HuH-7 (cell line): ENCODE measurements at regions not wholly inside any gene's neighbourhood (a gene's known extent, or its start where the extent isn't known, plus 50 kb on each side); places are given as distances from the start of the nearest gene placed in this dataset.
A peak's percentile ranks its signal among the peaks of the same experiment; 100 is the strongest.

Source experiments
- DNase-seq: peaks from one replicate; pipeline ENCODE4 v3.0.0; 2011; ENCODE audit warnings: low spot score

DNA sequence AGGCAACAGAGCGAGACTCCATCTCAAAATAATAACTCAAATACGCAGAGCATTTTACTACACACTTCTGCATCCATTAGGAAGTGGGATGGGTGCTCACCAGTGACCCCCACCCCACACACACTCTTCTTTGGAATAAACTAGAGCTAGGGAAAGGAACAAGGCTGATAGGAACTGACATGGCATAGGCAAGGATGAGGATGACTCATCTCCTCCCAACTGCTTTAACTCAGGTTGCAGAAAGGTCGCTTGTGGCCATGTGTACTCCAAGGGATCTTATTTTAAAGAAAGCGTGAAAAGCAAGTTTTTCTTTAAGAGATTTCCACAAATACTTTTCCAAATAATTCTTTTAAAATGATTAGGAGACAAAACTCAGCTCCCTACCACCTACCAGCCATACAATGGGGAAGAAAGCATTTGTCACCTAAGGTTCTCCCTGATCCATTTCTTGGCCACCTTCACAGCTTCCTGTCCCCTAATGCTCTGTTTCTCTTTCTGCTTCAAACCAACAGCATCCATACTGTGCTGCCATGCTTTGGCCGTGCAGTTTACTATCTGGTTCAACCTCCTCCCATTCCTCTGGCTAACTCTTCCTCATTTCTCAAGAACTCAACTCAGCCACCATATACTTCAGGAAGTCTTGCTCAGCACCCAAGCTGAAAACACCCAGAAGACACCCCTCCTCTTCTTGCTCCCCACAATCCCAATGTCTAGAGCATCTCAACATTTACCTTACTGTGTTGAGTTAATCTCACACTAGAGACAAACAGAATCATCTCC lies 211.9 kb downstream of the ACTL7B start:
- no peak for DNase-seq

DNA sequence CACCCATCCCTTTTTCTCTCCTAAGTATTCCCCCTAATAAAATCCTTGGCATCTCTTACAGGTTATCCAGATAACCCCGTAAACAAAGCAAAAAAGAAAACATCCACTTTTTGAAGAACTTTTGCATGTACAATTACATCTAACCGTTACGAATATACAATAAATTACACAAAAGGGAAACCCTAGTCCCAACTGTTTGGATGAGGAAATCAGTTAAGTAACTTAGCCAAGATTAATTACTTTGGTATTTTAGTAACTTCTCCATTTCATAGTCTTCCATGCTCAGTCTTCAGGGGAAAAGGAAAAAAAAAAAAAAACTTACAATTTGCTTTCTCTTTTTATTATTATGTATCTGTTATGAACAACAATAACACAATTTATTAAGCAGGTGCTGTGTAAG lies 212.9 kb downstream of the ACTL7B start:
- DNase-seq, result no peak

DNA sequence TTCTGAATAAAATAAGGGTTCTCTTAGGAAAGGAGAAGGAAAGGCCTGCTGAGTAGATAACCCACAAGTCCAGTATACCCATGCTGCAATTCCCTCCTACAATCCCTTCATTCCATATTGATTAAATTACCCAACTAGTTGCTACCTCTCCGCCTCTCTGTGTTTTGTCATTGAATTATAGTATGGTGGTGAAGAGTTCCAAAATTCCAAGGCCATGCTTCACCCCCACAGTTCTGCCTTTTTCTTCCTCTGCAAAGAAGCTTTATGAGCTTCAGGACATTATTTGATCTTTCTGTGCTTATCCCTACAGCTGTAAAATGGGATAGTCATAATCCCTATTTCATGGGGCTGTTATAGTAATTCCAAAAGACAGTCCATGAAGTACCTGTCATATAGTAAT lies 215.6 kb downstream of the ACTL7B start:
- DNase-seq, result no peak

DNA sequence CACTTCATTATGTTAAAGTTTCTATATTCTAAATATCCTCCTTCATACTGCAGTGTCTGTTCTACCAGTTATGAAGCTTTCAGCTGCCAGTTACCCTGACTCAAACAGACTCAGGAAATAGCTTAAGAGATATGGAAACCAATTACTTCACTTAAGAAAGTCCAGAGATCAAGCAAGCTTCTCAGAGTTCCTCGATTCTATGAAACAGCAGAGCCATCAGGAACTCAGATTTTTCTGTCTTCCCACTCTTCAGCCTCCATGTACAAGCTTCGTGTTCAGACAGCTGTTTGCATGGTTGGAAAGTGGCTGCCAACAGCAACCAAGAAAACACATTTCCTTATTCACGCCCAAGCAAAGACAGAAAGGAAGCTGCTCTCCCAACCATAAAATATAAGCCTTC lies 216.1 kb downstream of the ACTL7B start:
- no peak for DNase-seq

DNA sequence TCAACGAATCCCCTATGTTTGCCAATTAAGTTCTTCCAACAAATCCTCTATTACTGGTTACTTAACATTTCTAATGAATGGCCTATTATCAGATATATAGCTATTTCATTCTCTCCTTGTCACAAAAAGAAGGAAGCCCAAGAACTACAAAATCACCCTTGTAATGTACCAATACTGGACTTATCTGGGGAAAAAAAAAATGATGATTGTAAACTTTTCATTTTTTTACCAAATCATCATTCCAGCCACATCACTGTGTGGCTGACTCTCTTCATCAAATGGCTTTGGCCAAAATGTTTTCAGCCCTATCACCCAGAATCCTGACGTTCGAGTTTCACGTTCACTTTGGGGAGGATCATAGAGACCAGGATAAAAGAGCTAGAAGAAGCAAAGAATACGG lies 216.7 kb downstream of the ACTL7B start:
- DNase-seq, result no peak

DNA sequence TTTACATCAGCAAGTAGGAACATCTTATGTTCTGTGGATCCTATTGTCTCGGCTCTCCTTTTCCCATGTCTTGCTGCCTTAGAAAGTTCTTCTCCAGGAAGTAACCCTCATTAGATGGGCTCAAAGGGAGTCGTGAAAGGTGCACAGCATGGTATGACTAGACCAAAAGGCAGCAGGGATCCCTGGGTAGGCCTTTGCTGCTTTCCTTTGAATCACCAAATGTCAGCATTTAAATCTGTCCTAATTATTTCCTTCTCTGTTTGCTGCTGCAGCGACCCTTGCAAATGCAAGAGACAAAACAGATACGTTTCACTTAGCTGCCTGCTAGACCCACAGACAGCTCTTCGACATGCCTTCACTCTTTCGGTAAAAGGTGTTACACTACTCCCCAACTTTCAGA lies 218.4 kb downstream of the ACTL7B start:
- no peak for DNase-seq

DNA sequence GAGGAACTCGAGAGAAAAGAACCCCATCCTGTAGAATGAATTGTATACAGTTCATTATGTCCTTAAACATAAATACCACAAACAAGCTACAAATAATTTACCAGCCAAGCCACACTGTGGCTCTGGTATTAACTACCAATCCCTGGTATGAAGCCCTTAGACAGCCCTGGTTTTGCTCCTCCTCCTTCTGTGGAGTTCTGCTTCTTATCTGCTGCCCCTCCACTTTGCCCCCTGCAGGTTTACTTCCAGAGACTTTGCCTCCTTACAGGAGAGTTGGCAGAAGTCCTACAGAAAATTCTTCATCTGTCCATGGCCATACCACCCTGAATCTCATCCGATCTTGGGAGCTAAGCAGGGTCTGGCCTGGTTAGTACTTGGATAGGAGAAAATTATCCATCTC lies 219.8 kb downstream of the ACTL7B start:
- no peak for DNase-seq

DNA sequence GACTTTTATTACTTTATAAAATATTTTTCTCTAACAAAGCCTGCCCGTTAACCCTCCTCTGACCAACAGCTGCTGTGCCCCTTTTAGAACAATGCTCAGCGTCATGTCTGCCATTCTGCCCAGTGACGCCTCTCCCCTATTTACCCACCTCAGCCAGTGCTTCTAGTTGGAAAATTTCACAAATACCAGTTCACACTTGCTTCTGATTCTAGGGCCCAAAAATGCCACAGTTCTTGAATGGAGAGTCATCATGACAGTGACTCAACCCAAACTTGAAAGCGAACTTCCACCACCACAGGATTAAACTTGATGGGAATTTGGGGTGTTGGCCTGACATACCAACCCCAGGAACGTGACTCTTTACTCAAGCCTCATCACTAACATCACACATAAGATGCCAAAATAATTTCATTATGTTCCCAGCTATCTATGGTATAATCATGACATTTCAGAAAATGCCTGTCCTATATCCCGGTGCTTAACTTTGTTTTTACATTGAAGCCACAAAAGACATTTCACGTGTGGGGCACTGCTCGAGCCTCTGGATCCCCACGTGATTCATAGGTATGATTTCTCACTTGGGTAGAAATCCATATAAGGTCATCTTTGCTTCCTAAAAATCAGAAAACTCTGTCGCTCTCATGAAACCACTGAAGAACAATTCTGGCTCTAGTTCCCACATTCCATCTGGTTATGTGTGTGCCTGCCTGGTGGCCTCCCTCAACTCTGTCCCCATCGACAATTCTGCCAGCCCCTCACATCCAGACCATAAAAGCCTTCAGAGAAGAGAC lies 220.9 kb downstream of the ACTL7B start:
- DNase-seq, result no peak

DNA sequence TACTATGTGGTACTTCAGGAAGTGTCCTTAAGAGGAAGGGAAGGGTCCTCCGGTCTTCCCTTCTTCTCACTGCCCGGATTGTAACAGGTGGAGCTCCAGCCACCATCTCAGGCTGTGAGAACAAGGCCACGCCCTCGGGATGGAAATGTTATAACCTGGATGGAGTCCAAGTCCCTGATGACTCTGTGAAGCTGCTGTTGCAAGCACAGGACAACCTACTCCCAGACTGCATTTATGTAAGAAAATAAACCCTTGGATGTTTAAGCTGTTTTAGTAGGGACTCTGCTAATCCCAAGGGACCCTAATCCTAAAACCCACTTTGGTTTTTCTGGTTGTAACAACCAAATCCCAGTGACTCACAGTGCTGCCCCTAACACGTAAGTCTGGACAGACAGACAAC lies 221.6 kb downstream of the ACTL7B start:
- no peak for DNase-seq

DNA sequence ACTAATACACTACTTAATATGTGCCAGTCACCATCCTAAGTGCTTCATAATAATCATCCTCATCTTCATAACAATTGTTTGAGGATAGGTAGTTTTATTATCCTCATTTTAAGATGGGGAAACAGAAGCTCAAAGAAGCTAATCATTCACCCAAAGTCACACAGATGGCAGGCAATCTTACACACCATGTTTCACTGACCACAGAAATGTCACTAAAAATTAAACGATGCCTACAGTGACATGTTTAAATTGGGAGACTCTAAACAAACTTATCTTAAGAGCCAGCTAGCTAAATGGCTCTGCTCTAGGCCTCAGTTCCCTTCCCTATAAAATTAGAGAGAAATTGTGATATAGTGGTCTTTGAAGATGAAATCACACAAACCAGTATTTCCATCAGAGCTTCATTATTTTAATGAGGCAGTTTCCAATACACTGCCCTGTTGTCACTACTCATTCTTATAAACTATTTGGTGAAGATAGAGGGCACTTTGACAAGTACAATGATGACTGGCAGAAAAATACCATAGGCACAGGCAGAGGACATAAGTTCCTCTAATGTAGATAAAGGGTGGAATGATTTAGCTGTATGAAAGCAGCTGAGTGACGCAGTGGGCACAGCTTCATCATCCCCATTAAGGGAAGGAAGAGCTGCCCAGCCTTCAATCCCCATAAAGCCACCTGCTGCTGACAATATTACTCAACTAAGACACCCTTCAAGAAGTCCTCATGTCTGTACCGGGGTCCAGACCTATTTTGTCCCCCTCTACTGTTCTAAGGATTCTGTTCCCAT lies 224.1 kb downstream of the ACTL7B start:
- DNase-seq, result no peak

DNA sequence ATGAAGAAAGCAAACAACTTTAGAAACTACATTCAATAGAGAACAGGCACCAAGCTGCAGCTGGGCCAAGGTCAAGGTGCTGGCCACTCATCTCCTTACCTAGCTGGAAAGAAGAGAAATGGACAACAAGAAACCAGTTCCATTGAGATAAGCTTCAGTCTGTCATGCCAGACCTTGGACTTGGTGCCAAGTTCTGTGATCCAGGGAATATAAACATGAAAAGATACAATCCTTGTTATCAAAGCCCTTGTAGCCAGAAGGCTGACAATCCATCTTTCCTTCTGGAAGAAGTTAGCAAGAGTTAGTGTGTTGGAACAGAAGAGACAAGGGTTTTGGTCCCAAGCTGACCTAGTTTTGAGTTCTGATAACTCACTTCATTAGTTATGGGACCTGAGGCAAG lies 227.5 kb downstream of the ACTL7B start:
- DNase-seq, result no peak

DNA sequence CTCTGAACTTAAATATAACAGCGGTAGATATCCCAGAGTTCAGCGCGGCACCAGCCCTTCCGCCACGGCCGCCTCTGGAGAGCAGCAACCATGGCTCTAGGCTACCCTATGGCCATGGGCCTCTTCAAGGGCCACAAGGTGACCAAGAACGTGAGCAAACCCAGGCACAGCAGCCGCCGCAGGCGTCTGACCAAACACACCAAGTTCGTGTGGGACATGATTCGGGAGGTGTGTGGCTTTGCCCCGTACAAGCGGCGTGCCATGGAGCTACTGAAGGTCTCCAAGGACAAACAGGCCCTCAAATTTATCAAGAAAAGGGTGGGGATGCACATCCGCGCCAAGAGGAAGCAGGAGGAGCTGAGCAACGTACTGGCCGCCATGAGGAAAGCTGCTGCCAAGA lies 229.0 kb downstream of the ACTL7B start:
- no peak for DNase-seq

DNA sequence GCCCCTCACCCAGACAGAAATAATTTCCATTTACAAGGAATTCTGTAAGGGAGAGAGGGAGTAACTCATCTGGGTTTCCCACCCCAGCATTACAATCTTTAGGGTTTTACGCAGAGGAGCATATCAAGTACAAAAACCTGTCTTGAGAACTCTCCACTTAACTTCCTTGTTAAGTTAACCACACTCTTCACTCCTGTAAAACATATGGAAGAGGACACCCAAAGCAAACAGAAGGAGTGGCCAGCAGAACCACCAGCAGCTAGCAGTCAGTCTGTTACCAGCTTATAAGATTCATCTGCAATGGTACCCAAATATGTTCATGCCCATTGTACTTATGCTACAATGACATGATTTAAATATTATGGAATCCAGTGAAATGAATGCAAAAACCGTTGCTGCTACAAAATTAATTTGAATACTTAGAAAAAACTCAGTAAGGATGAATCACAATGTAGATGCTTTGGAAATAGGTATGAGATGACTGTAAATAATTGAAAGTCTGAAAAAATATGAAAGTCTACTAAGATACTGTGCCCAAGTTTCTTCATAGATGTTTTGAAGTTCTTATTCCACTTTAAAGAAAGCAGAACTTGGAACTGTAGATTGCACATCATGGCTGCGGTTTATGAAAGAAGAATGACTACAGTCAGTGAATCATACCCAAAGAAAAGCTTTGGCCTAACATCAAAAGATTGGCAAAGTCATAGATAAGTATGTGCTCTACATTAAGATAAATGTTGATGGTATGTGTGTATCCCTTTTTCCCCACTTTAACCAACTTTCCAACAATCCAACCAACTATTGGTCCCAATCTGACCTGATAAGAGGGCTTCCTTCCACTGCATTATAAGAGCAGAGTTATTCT lies 233.6 kb downstream of the ACTL7B start:
- DNase-seq, result no peak

DNA sequence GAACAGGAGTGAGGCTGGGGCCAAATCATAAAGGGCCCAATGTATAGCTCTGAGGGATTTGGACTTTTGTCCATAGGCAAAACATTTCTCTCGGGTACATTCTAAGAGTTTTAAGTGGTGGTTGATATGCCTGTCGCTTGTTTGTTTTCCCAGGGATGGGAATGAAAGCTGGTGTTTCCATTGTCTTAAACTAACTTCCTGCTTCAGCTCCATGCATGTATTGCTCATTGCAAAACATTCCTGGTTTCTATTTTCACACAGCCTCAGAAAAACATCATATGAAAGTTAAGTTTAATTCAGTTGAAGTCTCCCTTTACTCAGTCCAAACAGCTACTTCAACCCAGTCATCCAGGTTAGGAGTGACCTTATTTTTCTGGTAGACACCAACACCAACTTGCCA lies 235.0 kb downstream of the ACTL7B start:
- DNase-seq, result no peak

DNA sequence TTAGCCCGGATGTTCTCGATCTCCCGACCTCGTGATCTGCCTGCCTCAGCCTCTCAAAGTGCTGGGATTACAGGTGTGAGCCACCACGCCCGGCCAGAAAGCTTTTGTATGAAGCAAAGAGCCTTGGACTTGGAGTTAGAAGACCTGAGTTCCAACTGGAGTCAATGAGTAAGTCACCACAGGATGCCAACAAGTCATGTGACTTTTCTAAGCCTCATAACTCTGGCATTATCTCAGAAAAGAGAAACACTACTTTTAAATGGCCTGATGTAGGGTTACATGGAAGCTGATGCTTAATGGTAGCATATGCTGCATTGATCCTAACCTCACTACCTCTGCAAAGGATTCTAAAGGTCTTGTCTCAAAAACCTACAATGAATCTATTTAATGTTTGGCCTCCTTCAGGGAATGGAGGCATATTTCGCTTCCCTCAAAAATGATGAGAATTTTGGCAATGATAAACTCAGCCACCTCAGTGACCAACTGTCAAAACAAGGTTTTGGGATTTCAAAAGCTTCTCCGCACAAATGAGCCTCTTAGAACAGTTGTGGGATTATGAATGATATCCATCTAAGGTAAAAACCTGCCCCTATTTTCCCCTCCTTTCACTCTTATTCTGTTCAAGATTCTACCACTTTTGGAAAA lies 236.8 kb downstream of the ACTL7B start:
- DNase-seq, result no peak

DNA sequence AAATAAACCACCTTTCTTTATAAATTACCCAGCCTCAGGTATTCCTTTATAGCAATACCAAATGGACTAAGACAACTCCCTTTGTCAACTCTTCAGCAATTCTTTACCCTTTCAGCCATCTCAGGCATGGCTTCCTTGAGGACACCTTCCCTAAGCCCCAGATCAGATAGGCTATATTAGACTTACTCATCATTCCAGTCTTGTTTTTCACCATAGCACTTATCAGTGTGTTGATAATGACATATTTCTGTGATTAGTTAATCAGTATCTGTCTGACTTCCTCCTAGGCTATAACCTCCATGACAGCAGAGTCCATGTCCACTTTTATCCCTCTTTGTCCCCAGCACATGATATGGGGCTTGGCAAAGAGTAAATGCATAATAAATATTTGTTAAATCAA lies 238.1 kb downstream of the ACTL7B start:
- no peak for DNase-seq

DNA sequence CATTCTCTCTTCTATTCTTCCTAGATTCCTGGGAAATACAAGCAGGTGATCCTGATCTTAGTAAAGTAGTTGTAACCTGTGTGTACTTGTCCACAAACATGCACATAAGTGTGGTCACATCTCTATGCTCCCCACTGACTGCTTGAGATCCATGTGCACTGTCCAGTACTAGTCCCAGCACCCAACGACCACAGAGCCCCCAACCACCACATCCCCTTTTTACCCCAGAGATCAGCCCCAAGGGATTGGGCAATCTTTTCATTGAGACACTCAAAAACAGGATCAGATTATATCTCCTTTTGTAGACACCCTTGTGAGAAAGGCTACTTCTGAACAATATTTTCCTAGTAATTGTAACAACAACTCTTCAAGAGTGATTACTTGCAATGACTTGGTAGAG lies 240.6 kb downstream of the ACTL7B start:
- DNase-seq, result no peak

DNA sequence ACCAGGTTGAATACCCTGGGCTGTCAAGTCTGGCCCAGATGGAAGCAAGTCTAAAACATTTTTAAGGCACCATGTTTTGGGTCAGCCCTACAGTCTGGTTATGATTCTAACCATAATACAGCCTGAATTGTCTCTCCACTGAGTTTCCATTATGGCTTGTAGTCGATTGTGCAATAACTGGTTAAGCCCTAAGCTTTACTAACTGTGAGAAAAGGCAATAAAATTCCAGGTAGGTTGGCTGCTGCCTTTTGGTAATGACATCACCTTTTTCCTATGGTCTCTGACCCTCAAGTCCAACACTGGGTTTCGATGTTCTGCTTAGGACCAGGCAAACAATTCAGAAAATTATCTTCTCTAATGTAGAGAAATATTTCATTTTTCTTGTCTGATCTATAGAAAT lies 243.3 kb downstream of the ACTL7B start:
- DNase-seq, result peak; percentile 8

DNA sequence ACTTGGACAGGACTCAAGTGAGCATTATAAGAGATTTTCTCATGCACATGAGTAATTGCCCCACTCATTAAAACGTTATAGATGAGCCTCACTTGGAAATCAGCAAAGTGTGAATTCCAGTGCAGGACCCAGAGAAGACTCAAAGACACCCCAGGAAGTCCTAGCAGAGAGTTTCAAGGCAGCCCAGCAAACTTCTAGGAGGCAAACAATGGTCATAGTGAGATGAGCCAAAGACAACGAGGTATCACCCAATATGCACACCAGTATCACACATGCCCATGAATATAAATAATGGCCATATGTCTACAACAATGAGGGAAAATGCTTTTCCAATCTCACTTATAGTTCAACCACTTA lies 245.9 kb downstream of the ACTL7B start:
- DNase-seq, result no peak

DNA sequence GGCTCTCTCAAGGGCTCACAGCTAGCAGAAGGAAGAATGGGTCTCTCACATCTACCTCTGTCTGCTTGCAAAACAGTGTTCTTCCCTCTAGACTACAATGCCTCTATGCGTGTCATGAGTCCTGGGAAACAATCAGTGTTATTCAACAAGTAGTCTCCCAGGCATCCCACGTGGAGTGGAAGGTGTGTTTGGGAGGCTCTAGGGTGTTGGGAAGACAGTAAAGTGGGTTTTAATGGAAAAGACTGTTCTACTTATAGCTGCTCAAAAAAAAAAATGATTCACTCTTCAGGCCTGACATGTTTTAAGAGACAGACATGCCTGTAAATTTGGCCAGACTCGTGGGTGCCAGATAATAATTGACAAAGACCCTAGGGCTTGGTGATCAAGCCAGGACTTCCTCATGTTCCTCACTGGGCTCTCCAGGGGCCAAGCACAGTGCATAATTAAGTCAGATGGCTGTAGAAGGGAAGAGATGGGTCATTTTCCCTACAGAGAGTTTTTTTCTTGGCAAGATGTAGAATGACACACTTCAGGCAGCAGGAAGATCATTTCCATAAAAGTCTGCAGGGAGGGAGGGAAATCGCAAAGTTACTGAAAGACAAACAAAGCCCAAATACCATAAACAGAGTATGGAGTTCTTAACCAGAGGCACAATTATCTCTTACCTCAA lies 246.4 kb downstream of the ACTL7B start:
- DNase-seq, result no peak

DNA sequence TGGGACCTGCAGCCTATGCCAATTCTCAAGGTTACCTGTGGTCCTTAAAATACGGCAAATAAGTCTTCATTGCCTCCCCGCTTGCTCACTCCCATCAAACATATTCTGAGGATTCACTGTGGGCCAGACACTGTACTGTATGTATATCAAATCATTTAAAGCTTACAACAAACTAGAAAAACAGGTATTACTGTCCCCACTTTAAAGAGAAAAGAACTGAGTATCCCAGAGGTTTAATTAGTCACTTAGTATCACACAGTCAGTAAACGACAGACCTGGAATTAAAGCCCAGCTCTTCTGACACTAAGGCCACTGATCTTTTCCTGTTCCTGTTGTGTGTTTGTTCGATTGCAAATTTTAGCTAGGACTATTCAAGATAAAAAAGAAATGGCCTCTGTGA lies 248.2 kb downstream of the ACTL7B start:
- DNase-seq, result no peak
